Thyroid gland (tissue), 4 donors: ENCODE measurements at regions not wholly inside any gene's neighbourhood (a gene's known extent, or its start where the extent isn't known, plus 50 kb on each side); places are given as distances from the start of the nearest gene placed in this dataset.

Experiments
- CTCF ChIP-seq, 6 experiments: fragments of 200-600 bp in 3 of 6; fragments of 450-650 bp in 3 of 6; sonication (generic) in 3 of 6; IDR thresholded peaks; one replicate each; pipeline ENCODE4 v1.5.1; 2016 to 2019; ENCODE audit warnings: antibody characterized with exemption in 6 of 6, mild to moderate bottlenecking in 2 of 6, inconsistent platforms in 1 of 6, moderate library complexity in 1 of 6
- POLR2A ChIP-seq, 2 donors: fragments of 450-650 bp; IDR thresholded peaks; one replicate each; pipeline ENCODE4 v1.6.1; 2017; ENCODE audit warnings: antibody characterized with exemption in 2 of 2, mild to moderate bottlenecking in 2 of 2, moderate library complexity in 1 of 2

- TF ChIP-seq CTCF (IDR thresholded peaks at IDR 0.05) (no peak), POLR2A (IDR thresholded peaks at IDR 0.05) (no peak)
Observed at GRCh38 chr1:239633432-239633831, 247.1 kb downstream of the CHRM3 start.
